Transverse colon (tissue), 3 donors: ENCODE measurements at regions not wholly inside any gene's neighbourhood (a gene's known extent, or its start where the extent isn't known, plus 50 kb on each side); places are given as distances from the start of the nearest gene placed in this dataset.

Source experiments
- EP300 ChIP-seq: sonication (generic); formaldehyde crosslinking; IDR thresholded peaks from one replicate; pipeline ENCODE4 v1.6.1; 2017; ENCODE audit warnings: antibody characterized with exemption, low read depth
- POLR2A ChIP-seq: fragments of 450-650 bp; IDR thresholded peaks from one replicate; pipeline ENCODE4 v1.6.1; 2016; ENCODE audit warnings: antibody characterized with exemption, mild to moderate bottlenecking, moderate library complexity
- TF ChIP-seq, protein P1 (sequence below), 5 experiments: fragments of 200-600 bp in 3 of 5; fragments of 450-650 bp in 2 of 5; sonication (generic) in 3 of 5; IDR thresholded peaks; 1 replicate in 2 of 5; 2 replicates in 3 of 5; pipeline ENCODE4 v1.5.1; 2016 to 2017; ENCODE audit warnings: antibody characterized with exemption in 5 of 5, inconsistent platforms in 3 of 5, mild to moderate bottlenecking in 2 of 5, moderate library complexity in 1 of 5

GRCh38 chr9:88221105-88221504 lies 82.8 kb upstream of the SPATA31C2 start:
- TF ChIP-seq POLR2A (no peak), EP300 (no peak)
- TF ChIP-seq, protein P1, sequence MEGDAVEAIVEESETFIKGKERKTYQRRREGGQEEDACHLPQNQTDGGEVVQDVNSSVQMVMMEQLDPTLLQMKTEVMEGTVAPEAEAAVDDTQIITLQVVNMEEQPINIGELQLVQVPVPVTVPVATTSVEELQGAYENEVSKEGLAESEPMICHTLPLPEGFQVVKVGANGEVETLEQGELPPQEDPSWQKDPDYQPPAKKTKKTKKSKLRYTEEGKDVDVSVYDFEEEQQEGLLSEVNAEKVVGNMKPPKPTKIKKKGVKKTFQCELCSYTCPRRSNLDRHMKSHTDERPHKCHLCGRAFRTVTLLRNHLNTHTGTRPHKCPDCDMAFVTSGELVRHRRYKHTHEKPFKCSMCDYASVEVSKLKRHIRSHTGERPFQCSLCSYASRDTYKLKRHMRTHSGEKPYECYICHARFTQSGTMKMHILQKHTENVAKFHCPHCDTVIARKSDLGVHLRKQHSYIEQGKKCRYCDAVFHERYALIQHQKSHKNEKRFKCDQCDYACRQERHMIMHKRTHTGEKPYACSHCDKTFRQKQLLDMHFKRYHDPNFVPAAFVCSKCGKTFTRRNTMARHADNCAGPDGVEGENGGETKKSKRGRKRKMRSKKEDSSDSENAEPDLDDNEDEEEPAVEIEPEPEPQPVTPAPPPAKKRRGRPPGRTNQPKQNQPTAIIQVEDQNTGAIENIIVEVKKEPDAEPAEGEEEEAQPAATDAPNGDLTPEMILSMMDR (IDR thresholded peaks at IDR 0.05) = no peak
